NOMO-1 (cell line): ENCODE measurements at regions not wholly inside any gene's neighbourhood (a gene's known extent, or its start where the extent isn't known, plus 50 kb on each side); places are given as distances from the start of the nearest gene placed in this dataset.
A peak's percentile ranks its signal among the peaks of the same experiment; 100 is the strongest.

Source experiments
- DNase-seq, 2 experiments: peaks; one replicate each; lab custom pipeline; 2025; ENCODE audit not compliant: unreplicated experiment in 2 of 2; lab: John Stamatoyannopoulos, UW

GRCh38 chr2:216287251-216287650 lies 85.0 kb downstream of the MARCHF4 start:
- DNase-seq: no peak

GRCh38 chr2:216286616-216287231 lies 85.6 kb downstream of the MARCHF4 start:
- peak in 1 of 2 experiments; percentile 20 for DNase-seq

- DNase-seq: no peak
Observed at GRCh38 chr2:216285701-216286100, 86.6 kb downstream of the MARCHF4 start.

- no peak for DNase-seq
Observed at GRCh38 chr2:216284708-216285107, 87.6 kb downstream of the MARCHF4 start.

- no peak for DNase-seq
Observed at GRCh38 chr2:216283038-216283900, 89.0 kb downstream of the MARCHF4 start.

GRCh38 chr2:216281876-216282275 lies 90.4 kb downstream of the MARCHF4 start:
- no peak for DNase-seq

- DNase-seq: no peak
Observed at GRCh38 chr2:216281316-216281715, 91.0 kb downstream of the MARCHF4 start.

GRCh38 chr2:216279459-216279858 lies 92.8 kb downstream of the MARCHF4 start:
- no peak for DNase-seq

- no peak for DNase-seq
Observed at GRCh38 chr2:216279031-216279430, 93.3 kb downstream of the MARCHF4 start.

- DNase-seq: no peak
Observed at GRCh38 chr2:216275890-216276289, 96.4 kb downstream of the MARCHF4 start.

- no peak for DNase-seq
Observed at GRCh38 chr2:216274194-216274840, 98.0 kb downstream of the MARCHF4 start.

- DNase-seq: no peak
Observed at GRCh38 chr2:216261042-216261537, 111.2 kb downstream of the MARCHF4 start.

- no peak for DNase-seq
Observed at GRCh38 chr2:216260629-216261028, 111.7 kb downstream of the MARCHF4 start.

- no peak for DNase-seq
Observed at GRCh38 chr2:216259081-216259480, 113.2 kb downstream of the MARCHF4 start.

- no peak for DNase-seq
Observed at GRCh38 chr2:216257089-216257488, 115.2 kb downstream of the MARCHF4 start.
